DOHH2 (cell line): ENCODE measurements at regions not wholly inside any gene's neighbourhood (a gene's known extent, or its start where the extent isn't known, plus 50 kb on each side); places are given as distances from the start of the nearest gene placed in this dataset.

ENCODE experiments used
- EZH2phosphoT487 ChIP-seq: fragments of 200-600 bp; sonication (generic); IDR thresholded peaks from 2 replicates; pipeline ENCODE4 v1.6.1; 2017; ENCODE audit warnings: borderline replicate concordance, mild to moderate bottlenecking, antibody characterized with exemption, low read length, moderate library complexity, mixed read lengths
- TF ChIP-seq, protein P1 (sequence below): fragments of 200-600 bp; sonication (generic); IDR thresholded peaks from one replicate; pipeline ENCODE4 v1.5.1; 2014; ENCODE audit warnings: antibody characterized with exemption, mild to moderate bottlenecking, low read depth, low read length; ENCODE audit not compliant: poor library complexity, severe bottlenecking

DNA sequence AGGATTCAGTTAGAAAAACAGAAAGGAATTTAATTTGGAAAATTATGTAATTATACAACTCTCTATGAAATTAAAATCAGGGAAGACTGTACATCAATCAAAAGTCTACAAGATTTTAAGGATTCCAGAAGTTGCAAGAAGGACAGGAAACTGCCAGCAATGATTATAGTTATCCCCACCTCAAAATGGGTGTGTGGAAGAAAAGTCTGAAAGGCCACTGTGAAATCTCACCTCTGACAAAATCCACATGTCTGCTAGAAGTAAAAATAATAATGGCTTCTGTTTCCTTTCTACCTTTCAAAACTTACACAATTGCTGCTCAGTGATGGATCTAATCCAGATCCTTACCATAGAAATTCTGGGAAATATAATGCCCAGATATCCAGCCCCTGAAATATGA, 708.1 kb upstream of the ADGRL4 start:
- TF ChIP-seq, protein P1, sequence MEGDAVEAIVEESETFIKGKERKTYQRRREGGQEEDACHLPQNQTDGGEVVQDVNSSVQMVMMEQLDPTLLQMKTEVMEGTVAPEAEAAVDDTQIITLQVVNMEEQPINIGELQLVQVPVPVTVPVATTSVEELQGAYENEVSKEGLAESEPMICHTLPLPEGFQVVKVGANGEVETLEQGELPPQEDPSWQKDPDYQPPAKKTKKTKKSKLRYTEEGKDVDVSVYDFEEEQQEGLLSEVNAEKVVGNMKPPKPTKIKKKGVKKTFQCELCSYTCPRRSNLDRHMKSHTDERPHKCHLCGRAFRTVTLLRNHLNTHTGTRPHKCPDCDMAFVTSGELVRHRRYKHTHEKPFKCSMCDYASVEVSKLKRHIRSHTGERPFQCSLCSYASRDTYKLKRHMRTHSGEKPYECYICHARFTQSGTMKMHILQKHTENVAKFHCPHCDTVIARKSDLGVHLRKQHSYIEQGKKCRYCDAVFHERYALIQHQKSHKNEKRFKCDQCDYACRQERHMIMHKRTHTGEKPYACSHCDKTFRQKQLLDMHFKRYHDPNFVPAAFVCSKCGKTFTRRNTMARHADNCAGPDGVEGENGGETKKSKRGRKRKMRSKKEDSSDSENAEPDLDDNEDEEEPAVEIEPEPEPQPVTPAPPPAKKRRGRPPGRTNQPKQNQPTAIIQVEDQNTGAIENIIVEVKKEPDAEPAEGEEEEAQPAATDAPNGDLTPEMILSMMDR: no peak
- TF ChIP-seq EZH2phosphoT487: no peak
